Activated CD8-positive, alpha-beta memory T cell treated with anti-CD3 and anti-CD28 coated beads, Interleukin-2, amount 50 U/mL, for 4 hours (primary cell): ENCODE measurements at regions not wholly inside any gene's neighbourhood (a gene's known extent, or its start where the extent isn't known, plus 50 kb on each side); places are given as distances from the start of the nearest gene placed in this dataset.

Experiments used
- DNase-seq: peaks from one replicate; pipeline ENCODE4 v3.0.0-alpha.2; 2020

DNA sequence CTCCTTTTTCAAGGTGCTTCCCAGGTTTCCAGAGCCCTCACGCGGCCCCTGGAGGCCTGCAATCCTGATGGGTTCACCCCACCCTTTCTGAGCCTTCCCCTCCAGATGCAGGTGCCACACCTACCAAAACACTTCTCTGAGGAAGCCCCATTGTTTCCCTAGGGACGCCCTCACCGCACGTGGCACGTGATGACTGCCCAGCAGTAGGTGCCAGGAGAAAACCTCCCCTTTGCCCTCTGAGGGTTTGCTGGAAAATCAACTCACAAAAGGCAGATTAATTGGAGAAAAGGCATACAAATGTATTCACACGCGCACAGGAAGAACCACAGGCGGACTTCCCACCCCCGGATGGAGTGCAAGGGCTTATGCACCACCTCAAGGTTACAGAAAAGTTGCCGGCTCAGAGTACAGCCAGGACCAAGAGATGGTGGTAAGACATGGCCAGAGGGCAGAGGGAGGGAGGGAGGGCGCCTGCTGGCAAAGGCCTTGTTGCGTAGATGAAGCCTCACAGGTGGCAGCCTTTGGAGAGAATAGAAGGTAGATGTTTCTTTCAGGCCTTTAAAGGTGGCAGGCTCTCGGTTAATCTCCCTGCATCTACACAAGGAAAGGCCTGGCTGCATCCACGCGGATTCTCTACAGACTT, 269.4 kb upstream of the RAB6C start:
- no peak for DNase-seq

DNA sequence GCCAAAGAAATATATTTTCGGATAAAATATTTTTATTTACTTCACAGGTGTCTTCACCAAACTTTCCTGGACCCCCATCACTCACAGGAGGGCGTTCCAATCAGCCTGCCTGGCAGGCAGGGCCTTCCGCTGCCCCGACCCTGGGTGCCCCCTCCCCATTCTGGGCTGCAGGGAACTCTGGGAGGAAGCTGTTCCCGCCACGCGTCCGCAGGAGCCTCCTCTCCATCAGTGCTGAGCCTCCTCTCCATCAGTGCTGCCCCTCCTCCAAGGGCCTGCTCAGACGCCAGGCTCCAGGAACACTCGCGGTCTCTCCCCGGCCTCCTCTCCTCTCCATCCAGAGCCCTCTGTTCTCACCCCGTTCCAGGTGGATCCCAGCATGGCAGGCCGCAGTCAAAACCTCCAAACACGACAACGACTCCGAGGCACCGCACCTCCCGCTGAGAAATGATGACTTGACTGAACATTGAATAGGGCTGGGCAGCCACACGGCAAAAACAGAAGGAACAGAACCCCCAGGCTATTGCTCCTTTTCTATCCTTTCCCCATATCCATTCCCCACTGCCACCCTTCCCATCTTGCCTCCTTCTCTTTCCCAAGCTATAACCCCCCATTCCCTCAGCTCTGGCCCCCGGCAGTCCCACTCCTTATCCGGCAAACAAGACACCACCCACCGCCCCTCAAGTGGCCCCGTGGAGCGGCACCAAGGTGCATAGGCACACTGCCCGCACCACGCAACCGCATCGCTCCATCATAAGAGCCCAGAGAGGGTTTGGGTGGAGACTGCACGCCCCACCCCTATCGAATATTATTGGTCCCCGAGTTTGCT, 268.6 kb upstream of the RAB6C start:
- no peak for DNase-seq

DNA sequence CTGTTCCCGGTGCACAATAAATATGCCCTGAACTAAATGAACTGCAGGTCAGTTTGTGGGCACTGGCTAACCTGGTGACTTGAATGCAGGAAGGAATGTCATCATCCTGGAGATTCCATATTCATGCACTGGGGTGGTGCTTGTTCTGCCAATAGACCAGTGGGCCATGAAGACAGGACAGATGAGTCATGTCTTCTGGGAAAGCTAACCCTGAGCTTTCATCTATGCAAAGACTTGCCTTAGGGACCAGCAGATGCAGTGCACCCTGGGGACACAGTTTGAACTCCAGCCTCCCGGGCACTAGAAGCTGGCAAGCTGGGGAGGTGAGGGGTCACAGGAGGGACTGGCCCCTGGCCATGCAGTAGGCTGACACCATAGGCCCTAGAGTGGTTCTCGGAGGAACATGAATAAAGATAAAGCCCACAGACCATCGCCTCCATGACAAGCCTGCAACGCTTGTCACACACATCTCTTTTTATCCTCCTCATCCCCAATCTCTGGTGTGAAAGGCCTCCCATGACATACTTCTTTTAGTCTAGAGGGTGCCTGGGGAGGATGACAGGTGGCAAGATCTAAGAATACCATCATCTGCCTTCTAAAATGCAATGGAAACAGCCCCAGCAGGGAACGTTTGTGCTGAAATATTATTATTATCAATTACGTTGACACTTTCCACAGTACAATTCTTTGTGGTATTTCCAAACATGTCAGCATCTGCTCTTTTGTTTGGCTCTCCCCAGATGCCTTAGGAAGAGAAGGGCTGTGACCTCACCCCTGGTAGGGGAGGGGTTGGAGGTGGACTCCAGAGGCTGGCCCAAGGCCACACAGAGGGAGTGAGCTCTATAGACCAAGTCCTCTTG, 267.4 kb upstream of the RAB6C start:
- no peak for DNase-seq

DNA sequence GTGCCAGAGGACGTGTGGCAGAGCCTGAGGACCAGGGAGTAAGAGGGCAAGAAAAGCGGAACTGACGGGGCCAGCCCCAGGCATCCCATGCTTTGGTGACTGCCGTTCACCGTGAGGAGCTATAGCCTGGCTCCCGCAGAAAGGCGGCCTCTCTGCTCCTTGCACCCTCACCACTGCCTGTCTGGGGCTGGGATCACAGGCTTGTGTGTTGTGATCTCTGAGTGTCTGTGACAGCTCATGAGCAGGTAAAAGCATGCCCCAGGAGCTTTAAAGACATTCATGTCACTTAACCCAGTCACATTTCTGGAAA, 266.8 kb upstream of the RAB6C start:
- DNase-seq = no peak

DNA sequence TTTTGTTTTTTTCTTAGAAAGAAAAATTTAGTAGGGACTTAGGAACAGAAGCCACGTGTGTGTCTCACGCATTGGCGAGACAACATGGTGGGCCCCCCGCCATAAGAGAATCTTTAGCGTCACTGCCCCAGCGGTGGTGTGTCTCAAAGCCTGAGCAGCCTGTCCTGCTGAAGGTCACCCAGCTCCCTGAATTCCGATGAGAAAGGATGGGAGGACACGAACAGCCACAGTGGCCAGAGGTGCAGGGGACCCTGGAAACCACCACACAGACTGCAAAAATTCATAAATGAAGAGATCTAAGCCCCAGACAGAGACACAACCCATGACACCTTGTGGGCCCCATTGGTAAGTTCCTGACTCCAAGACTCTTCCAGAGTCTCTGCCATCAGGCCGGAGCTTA, 266.1 kb upstream of the RAB6C start:
- no peak for DNase-seq

DNA sequence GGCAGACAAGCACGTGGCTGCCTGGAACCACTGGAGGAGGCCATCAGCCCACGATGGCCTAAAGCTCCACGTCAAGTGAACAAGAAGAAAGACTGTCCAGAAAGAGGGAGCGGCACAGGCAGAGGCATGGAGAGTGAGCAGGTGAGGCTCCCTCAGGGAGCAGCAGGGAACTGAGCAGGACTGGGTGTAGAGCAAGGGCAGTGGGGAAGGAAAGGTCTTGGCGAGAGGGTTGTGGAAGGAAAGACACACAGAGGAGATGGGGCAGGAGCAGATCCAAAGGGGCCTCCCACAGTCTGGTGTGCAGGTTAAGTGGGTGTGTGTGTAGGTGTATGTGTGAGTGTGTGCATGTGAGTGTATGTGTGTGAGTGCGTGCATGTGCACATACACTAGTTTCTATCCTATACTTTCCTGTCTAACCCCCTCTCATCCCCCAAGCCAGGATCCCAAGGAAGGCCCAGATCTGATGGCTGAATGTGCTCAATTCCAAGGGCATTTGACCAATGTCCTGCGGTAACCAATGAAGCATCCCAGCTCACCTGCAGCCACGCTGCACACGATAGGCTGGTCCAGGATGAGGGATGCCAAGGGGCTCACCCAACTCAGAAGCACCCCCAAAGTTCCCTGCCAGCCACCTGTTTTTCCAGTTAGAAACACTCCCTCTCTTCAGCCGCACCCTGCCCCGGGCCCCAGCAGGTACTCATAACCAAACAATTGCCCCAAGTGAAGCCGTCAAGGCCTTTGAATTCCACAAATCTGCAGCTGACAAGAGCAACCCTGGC, 262.5 kb upstream of the RAB6C start:
- DNase-seq = no peak

DNA sequence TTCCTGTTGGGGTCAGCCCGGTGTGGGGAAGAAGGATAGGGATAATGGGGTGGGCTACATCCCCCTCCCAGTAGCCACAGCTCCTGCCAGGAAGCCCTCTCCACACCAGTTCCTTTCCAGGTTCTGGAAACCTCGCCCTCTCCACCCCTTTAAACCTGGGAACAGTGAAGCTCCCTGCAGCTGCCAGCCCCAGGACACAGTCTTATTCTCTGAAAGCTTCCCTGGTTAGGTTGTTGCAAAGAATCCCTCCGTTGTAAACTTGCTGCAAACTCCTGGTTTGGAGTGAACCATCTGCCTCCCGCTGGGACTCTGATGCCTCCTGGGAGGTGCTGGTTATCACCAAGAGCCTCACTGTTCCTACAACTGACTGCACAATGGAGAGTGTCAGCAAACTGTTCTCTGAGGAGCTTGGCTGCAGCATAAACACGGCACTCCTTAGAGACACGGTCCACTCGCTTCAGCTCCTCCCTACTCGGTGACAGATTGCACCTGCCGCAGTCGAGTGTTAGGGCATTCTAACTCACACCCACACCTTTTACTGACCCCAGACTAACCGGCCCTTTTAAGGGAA, 261.8 kb upstream of the RAB6C start:
- no peak for DNase-seq

DNA sequence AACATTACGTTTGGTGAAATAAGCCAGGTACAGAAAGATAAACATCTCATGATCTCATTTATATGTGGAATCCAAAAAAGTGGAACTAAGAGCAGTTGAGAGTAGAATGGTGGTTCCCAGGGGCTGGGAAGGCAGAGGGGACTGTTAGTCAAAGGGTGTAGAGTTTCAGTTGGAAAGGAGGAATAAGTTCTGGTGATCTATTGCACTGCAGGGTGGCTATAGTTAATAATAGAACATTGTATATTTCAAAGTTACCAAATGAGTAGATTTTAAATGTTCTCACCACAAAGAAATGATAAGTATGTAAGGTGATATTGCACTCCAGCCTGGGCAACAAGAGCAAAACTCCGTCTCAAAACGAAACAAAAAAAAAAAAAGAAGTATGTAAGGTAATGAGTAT, 260.1 kb upstream of the RAB6C start:
- no peak for DNase-seq

DNA sequence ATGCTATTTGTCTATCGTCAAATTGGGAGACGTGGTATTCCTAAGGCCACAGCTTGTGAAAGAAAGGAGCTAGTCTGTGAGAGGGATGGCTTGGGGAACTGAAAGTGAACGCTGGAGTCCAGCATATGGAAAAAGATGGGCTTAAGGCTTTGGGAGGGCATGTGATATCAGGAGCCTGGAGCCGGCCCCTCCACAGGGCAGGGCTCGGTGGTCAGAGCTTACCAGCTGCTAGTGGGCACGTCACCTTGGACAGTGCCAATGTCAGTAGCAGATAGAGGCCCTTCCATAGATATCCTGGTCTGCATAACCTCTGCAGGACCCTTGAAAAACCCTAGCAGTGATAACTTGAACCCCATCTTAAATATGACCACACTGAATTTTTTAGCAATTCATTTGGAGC, 259.1 kb upstream of the RAB6C start:
- DNase-seq = no peak

DNA sequence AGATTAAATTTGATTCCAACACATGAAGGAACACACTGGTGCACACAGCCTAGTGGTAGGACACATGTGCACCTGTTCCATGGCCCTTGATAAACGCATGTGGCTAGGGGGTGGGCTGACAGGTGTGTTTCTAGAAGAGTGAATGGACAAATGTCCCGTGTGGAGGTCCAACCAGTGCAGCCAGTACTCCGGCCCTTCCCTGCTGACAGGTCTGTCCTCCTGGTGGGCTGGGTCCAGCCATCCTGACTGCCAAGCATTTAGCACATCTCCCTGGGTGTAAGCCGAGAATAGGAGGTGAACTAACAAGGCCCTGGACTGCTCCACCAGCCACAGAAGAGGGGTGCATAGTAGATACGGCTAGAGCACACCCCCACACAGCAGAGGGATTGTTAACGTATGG, 258.7 kb upstream of the RAB6C start:
- no peak for DNase-seq

DNA sequence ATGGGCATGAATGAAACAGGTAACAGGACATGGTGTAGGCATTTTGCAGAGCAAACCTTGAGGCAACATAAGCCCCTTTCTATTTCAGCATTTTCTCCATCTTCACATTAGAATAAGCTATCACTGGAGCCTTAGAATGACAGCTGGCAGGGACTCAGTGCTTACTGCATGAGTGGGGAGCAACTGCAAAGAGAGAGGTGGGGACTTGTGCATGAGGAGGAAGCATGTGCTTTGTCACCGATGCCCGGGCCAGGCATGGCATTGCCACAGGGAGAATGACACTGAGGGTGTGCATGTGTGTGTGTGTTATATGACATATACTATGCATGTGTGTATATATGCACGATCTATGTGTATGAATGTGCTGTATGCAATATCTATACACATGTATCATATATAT, 258.2 kb upstream of the RAB6C start:
- DNase-seq = no peak

DNA sequence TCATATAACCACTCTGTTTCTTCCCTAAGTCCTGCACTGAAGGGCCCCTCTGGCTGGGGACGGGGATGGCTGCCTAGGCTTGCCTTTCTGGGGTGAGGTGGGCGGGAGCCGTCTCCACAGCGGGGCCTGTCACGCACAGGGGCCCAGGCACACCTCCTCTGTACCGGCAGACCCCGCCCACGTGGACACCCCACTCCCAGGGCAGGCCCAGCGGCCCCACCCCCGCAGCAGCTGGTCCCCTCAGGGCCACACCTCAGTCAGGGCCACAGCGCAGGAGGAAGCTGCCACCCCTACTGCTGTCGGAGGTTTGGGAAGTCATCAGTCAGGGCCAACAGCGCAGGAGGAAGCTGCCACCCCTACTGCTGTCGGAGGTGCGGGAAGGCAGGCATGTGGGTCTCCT, 257.6 kb upstream of the RAB6C start:
- DNase-seq = no peak

DNA sequence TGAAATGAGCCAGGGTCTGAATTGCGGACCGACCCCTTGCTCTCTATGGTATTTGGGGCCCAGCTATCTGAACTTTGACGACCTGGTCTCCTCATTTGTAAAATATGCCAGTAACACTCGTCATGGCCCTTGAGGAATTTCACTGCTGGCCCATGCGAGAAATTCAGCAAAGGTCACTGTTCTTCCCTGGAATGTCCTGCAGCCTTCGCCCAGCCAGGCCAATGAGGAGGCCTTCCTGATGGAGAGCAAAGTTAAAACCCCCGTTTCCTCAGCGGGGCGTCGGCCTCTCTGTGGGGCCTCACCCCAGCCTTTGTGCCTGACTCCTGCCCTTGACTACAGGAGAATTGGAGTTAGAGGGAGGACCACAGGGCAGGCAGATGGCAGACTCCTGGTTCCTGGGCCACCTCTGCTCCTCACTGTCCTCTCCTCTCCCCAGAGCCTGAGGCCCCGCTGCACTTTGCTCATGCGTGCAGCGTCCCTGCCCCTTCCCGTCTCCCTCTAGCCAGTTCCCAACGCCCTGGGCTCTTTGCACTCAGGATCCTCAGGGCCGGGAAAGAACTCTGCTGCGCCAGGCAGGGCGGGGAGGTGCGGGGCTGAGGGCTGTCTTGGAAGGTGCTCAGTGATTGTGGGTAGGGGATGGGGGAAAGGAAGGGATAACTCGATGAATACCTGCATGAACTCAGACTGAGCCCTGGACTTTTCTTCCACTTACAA, 257.0 kb upstream of the RAB6C start:
- no peak for DNase-seq

DNA sequence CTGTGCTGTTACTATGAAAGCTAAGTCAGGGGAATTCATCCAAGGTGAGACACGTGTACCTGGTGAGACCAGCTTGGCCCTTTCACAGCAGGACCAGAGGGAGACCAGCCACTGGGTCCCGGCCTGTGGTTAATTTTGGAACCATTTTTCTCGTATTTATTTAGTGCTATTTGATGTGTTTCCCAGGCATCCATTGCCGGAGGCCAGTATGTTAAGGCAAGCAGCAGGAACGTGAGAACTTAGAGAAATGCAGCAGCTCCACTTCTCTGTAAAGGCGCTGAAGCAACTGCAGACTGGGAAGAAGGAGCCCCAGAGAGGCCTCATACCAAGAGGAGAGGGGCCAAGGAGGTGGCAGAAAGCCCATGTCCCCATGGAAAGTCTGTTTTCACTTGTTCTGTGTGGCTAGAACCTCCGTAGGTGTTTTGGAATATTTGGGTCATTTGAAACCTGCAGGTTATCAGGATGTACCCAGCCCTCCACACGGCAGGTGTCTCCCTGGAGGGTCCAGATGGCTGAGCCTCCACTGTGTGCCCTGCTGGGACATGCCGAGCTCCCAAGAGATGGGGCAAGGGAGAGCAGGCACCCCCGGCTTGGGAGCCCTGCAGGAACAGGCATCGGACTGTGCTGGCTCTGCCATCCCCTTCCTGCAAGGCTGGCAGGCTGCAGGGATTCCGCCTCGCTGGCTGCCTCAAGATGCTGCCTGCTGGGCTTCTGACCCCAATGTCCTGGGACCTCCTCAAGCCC, 256.0 kb upstream of the RAB6C start:
- DNase-seq = no peak

DNA sequence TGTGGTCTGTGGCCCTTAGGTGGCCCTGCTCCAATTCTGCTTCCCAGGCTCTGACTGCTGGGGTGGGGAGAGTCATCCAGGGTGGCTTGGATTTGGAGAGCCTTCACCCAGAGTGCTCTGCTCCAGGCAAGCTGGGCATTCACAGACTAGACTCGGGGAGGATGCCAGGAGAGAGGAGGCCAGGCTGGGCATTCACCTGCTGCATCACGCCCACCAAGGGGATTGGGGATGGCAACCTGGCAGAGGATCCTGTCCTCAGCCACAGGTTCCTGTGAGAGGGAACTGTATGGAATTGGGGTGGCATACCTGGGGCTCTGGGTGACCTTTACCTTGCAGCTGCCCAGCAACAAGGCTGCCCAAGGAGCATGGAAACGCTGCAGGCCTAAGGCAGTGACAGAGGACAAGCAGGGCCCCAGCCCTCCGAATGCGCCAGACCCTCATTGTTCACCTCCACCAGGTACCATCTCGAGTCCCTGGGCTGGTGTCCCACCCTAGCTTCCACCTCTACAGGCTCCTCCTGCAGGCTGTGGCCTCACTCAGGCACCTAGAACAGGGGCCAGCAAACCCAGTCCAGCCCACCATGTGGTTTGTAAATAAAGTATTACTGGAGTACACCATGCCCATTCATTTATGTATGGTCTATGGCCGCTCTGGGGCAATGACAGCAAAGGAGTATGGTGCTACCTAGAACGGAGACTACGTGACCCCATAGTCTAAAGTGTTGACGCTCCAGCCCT, 255.3 kb upstream of the RAB6C start:
- no peak for DNase-seq

DNA sequence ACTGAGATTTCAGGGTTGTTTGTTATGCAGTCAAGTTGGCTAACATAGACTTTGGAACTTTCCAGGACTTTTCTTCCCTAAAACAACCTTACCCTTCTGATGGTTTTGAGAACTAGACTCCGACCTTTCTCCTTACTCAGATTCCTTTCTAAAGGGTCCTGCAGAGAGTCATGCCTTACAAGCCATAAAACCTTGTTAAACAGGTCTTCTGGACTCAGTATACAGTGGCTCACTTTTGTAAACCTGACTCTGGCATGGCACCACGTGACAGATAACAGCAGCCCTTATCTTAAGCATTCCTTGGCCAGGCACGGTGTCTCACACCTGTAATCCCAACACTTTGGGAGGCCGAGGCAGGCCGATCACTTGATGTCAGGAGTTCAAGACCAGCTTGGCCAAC, 253.2 kb upstream of the RAB6C start:
- no peak for DNase-seq

DNA sequence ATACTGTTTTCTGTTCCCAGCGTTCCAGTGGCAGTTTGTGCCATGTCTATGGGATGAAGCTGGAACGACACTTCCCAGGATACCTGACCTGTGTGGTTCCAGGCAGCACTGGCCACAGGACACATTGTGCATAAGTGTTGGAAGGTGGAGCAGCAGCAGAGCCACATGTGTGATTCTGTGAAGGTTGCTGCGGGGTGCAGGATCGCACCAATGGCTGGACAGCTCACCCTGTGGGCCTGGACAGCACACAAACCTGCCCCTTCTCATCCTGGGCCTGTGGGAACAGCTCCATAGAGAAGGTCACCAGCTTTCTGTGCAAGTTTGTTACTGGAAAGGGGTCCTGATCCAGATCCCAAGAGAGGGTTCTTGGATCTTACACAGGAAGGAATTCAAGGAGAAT, 252.2 kb upstream of the RAB6C start:
- no peak for DNase-seq

DNA sequence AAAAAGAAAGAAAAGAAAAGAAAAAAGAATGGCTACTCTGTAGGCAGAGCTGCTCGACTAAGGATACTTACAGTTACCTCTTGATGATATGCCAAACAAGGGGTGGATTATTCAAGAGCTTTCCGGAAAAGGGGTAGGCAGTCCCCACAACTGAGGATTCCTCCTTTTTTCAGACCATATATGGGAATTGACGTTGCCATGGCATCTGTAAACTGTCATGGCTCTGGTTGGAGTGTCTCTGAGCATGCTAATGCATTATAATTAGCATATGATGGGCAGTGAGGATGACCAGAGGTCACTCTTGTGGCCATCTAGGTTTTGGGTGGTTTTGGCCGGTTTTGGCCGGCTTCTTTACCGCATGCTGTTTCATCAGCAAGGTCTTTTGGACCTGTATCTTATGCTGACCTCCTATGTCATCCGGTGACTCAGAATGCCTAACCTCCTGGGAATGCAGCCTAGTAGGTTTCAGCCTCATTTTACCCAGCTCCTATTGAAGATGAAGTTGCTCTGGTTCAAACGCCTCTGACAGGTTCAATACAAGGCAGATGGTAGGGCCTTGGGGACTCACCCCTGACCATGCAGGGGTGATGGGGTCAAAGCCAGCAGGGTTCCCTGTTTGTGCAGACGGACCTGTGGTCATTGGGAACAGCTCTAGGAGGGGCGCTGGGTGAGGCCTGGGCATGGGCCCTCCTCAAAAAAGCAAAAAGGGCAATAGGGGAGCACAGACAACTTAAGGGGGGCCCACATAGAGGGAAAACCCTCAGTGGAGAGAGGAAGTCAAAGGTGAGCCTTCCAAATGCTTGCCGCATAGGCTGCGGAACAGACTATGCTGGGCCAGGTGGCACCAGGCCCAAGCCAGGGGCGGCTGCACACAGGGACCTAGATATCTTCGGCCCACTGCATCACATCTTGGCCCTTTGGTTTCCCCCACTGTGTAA, 251.2 kb upstream of the RAB6C start:
- no peak for DNase-seq

DNA sequence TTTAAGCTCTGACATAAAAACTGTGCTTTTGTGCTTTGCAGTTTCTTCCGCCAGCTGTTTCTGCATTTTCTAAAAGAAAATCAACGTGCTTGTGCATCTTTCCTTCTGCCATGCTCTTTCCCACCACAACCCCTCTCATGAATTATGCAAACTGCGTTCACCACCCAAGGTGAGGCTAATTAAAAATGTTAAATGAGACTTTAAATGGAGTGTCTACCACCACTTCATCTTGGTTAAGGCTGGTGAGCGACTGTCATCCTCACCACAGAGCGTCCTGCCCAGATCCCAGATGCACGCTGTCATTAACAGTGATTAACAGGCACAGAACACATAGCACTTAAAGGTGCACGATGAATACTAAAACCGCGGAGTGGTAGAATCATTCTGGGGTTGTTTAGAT, 250.5 kb upstream of the RAB6C start:
- no peak for DNase-seq

DNA sequence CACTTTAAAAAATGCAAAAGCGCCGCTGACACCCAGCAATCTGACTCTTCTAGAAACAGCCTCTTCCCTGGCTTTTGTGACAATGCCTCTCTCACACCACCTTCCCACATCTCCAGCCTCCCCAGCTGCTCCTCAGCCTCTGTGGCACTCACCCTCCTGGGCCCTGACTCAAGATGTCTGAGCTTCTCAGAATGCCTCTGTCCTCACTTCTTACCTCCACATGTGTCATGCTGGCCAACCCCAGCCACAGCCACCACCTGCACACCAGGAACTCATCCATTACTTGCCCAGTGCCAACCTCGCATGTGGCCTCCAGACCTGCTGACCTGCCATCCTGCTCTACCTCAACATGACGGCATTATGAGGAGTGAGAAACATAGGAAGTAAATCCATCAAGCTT, 249.8 kb upstream of the RAB6C start:
- no peak for DNase-seq
